ENCODE measurements at regions not wholly inside any gene's neighbourhood (a gene's known extent, or its start where the extent isn't known, plus 50 kb on each side); places are given as distances from the start of the nearest gene placed in this dataset.
A peak's percentile ranks its signal among the peaks of the same experiment; 100 is the strongest.
"Not testable (repeated sequence)": the region's sequence is repeated elsewhere in the genome, so short reads cannot be mapped to it uniquely, and the experiment has no call there.

DNA sequence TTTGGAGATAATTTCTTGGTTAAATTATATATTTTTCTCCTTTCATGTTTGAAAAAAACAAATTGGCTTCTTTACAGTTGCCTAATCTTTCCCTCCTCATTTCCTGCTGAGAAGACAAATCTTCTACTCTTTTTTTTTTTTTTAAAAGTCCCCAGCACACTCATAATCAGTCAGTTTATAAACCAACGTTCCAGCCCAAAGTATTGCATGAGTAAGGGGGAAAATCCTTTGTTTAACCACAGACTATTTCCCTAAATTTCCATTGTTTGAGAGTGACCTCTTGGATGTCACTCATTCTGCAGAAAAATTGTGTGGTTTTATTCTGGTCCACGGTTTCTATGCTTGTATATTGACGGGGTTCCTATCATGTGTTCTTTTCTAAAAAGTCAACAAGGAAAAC lies 55.1 kb upstream of the TLR4 start:
- no peak for DNase-seq

DNA sequence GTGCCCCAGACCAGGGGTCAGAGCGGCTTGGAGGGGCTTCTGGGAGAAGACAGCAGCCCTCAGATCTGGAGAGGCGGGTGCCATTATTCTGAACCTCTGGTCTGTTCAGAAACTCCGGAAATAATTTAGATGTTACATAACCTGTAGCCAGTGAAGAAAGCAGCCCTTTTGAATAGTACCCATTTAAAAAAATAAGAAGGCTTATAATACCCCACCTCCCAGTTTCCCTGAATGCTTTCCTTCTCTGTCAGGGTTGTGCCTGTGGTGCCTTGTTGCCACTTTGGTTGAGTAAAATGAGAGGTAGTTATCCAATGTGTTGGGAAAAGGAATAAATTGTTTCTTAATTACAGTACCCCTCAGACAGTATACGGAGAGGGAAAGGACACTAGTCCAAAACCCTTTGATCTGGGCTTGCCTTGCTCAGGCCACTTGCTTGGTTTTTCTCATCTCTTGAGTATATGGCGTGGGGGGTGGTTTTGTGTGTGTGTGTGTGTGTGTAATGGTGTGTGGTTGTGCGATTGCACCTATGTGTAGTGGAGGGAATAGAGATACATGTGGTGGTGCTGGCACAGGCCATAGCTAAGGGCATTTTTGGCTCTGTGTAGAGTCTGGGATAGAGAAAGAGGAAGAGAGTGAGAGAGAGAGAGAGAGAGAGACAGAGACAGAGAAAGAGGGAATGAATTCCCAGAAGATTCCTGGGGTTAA lies 59.1 kb upstream of the TLR4 start:
- DNase-seq: no peak

GRCh38 chr9:117644133-117644931 lies 59.9 kb upstream of the TLR4 start:
- peak; percentile 68 for DNase-seq

DNA sequence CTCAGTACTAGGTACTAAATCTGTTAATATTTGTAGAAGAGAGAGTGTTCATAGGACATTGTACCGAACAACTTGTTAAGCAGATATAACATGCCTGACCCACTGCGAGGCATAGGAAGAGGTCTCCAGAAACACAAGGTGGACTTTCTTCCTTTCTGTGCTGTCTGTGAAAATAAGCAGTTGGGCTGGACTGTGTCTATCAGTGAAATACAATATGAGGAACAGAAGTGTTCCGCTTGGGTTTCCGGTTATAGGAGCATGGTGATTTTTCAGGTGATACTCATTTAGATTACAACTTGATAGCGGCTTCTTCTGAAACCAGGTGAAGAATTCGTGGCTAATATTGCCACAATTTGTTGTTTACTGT lies 60.9 kb upstream of the TLR4 start:
- no peak for DNase-seq

GRCh38 chr9:117642571-117643287 lies 61.5 kb upstream of the TLR4 start:
- DNase-seq: not testable (repeated sequence)

- no peak for DNase-seq
Observed at GRCh38 chr9:117636681-117637080, 67.5 kb upstream of the TLR4 start.

DNA sequence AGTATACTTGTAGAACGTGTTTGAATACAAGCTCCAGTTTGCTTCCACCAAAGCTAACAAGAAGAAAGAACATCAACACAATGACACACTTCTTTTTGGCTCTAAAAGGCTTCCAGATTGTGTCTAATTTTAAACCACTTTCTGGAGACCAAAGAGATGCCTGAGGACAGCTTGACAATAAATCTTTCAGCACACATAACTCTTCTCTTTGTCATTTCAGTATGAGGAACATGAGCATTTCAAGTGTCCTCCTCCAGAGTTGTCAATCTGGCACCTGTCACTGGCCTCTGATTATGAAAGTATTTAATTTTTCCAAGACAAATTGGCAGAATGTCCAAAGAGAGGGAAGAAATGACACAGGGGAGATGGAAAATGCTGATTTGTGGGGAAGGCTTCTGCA lies 79.0 kb upstream of the TLR4 start:
- DNase-seq: no peak

- no peak for DNase-seq
Observed at GRCh38 chr9:117624106-117624505, 80.1 kb upstream of the TLR4 start.

GRCh38 chr9:117622347-117622746 lies 81.9 kb upstream of the TLR4 start:
- DNase-seq: no peak

- DNase-seq: no peak
Observed at GRCh38 chr9:117616431-117616831, 87.8 kb upstream of the TLR4 start.

GRCh38 chr9:117612317-117612716 lies 91.9 kb upstream of the TLR4 start:
- no peak for DNase-seq

- no peak for DNase-seq
Observed at GRCh38 chr9:117597977-117598376, 106.2 kb upstream of the TLR4 start.

DNA sequence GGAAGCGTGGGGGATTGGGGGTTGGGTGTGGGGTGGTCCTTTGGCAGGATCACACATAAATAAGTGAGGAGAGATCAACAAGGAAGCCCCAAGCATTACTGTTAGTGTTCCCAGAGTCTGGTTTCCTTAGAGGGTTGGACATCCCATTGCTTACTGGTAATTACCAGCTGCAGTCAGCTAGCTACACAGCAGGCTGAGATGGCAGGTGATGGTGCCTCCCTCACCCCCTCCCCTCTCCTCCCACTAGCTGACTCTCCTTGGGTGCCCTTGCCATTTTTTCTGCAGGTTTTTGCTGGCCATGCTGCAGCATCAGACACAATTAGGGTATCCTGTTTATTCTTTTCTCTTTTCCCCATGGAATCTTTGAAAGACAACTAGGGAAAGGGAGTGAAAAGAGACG lies 107.5 kb upstream of the TLR4 start:
- DNase-seq: no peak

GRCh38 chr9:117595650-117596049 lies 108.6 kb upstream of the TLR4 start:
- DNase-seq: no peak

DNA sequence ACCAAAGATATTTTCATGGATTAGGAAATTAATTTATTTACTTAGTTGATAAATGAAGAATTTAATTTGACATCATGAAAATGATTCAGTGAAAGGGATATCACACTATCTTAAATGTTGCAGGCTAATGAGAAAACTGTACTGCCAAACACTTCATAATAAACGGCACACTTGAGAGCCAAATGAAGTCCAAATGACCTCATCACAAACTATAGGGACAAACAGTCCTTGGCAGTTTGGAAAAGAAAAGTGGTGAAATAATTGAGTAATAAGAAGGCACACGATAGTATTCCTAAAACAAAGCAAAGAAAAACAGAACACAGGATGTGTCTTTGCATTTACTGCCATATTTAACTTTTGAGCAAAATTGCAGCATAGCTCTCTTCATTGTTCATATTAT lies 116.9 kb upstream of the TLR4 start:
- DNase-seq: no peak

- DNase-seq: no peak
Observed at GRCh38 chr9:117574099-117574498, 130.1 kb upstream of the TLR4 start.

DNA sequence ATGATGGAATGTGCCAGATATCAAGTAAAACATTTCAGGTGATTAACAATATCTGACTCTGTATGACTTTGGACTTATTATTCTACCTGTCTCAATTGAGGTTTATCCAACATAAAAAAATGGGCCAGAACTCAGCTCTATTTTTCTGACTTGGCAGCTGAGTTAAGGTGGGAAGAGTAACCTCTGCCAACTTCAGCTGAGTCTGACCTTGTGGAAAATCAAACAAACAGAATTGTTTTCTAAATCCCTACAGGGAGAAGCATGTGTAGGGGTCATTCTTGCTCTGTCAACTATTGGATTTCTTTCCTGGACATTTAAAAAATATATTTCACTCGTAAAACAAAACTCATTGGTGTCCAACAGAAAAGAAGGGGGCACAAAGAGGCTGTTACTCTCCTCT lies 139.4 kb upstream of the TLR4 start:
- no peak for DNase-seq

GRCh38 chr9:117561761-117562160 lies 142.4 kb upstream of the TLR4 start:
- no peak for DNase-seq

DNA sequence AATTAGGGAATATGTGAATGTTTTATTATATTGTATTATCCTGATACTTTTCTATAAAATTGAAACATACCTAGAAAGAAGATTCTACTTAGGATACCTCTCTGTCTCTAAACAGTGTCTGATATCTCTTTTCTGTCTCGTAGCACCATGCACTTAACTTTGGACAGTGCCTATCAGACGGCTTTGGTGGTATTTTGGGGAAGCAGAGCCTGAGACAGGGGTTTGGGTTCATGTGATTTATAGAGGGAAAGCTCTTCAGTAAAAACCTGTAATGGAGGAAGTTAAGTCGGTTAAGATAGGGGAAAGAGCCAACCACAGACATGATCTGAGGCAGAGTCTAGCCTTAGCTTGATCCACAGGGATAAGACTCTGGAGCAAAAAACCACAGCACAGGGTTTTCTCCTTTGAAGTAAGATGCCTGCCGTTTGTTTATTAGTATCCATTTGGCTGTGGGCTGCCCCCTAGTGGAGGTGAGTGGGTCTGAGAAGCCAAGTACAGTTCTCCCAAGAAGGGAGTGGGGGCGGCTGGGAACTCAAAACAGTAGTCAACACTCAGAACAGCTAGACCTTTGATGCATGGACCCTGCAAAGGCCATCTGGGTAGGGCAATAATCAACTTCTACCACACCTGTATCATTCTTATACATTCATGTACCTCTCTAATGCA lies 141.2 kb upstream of the ASTN2 start:
- DNase-seq: no peak

GRCh38 chr9:117552811-117553210 lies 138.0 kb upstream of the ASTN2 start:
- no peak for DNase-seq

DNA sequence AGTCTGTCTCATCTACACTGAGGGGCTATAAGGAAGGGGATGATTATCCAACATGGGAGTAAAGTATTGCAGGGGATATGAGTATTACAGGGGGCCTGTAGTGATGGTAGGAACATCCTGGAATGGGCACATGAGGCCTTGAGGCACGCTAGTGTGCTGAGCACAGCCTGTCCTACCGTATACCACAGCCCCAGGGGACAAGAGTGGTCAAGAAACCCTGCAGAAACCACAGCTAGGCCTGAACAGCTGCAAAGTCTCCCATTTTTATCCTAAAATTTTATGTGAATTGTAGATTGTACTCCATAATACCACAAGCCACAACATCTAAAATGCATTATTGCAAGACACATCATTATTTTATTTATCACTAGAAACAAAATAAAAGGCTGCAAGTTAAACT lies 136.3 kb upstream of the ASTN2 start:
- no peak for DNase-seq

DNA sequence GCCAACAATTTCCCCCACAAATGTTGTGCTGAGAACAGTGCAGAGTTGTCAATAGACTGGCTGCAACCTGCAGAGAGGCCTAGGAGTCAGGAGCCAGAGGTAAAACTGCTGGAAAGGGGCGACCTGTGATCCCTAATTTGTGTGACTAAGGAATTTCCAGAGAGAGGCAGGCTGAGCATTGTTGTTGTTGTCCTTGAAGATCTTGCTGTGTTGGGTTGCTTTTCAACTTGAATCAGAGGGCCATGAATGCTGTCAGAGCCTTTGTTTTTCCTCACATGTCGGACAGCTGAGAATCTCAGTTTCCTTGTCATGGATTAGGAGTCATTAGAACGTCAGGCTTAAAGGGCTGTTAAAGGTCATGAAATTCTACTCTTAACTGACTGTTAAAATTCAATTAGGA lies 134.6 kb upstream of the ASTN2 start:
- no peak for DNase-seq

DNA sequence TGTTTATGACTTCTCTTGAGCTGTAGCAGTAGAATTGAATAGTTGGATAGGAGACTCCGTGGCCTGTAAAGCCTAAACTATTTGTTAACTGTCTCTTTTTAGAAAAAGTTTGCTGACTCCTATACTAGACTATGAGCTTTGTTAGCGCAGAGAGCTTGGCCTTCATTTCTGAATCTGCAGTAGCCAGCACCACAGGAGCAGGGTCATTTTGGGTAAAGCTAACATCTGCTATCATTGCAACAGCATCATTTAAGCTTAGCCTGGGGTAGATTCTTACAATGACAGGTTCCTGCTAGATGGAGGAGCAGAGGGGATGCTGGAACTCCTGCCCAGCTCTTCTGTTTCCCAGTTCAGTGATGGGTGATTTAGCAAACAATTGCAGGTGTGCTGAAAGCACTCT lies 133.7 kb upstream of the ASTN2 start:
- no peak for DNase-seq

DNA sequence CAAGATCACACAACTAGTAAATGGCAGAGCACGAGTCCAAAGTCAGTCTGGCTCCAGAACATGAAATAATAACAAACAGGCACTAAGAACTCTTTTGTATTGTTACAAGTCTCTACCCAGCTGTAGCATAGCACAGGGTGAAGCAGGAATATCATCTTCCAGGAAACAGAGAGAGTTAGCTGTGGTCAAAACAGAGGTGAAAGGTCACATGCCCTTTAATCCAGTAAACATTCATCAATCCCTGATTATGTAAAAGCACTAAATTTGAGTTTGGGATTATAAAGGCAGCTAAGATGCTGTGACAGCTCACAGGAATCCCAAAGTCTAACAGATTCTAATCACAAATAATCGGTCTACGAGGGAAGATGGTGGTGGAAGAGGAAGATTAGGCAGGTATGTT lies 133.0 kb upstream of the ASTN2 start:
- no peak for DNase-seq

All from left hindlimb (tissue), 1 donor.